Left ventricle myocardium superior (tissue), 1 donor: ENCODE measurements at regions not wholly inside any gene's neighbourhood (a gene's known extent, or its start where the extent isn't known, plus 50 kb on each side); places are given as distances from the start of the nearest gene placed in this dataset.

Experiments
- ATAC-seq: fragments of 200-7000 bp; cut with Tn5 transposase; one replicate; pipeline ENCODE4 v1.9.1; 2020; ENCODE audit warnings: mild to moderate bottlenecking, moderate library complexity
- DNase-seq: peaks from one replicate; pipeline ENCODE4 v3.0.0-alpha.2; 2020
- intact Hi-C: fragments of 100-400 bp; cut with micrococcal nuclease; formaldehyde crosslinking; loops from one replicate; pipeline ENCODE4 v1.11.0; 2022
- donor health status: DM: no; HTN: yes; CAD: no; lungs with severe emphysema.

- intact Hi-C loops: no loop called here
- ATAC-seq: no peak
- DNase-seq: no peak
These were observed 78.2 kb upstream of the SORBS2 start for GRCh38 chr4:185890196-185890595.

DNA sequence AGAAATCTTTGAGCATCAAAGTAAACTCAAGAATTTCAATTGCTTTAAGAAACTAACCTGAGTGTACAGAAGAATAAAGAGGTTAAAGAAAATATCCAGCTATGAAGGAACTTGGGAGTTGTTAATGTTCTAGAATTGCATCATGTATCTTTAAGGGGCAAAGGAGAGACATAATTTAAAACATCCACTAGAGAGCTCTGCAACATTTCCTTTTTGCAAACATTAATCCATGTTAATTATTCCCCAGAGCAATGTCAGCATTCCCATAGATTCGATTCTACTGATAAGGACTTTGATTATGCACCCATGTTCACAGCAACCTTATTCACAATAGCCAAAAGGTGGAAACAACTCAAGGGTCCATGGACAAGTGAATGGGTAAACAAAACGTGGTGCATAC, 80.2 kb upstream of the SORBS2 start:
- intact Hi-C loops: no loop called here
- ATAC-seq: no peak

GRCh38 chr4:185893500-185893899, 81.5 kb upstream of the SORBS2 start:
- intact Hi-C loops: no loop called here
- DNase-seq (no peak), ATAC-seq (no peak)

More for the DNA sequence above, 80.2 kb upstream of the SORBS2 start:
- DNase-seq: no peak

DNA sequence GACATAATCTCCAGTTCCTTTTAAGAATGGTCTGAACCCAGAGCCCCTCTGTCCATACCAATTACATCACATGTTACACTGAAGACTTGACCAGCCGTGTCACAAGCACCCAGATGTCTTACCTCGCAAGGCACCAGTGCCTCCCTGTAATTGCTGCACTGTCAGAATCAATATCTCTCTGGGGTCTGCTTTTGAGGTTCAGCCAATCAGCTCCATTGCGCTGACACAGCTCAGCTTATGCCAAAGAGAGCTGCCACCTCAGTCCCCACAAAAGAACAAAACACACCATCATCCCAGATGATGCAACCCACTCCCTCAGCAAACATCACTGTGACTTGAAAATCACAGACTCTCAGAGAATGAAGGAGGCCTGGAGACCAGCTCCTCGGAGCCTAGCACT, 82.5 kb upstream of the SORBS2 start:
- DNase-seq (no peak), ATAC-seq (no peak)
- intact Hi-C loops: no loop called here

GRCh38 chr4:185895351-185895750, 83.4 kb upstream of the SORBS2 start:
- no peak for DNase-seq
- no peak for ATAC-seq
- intact Hi-C loops: no loop called here

DNA sequence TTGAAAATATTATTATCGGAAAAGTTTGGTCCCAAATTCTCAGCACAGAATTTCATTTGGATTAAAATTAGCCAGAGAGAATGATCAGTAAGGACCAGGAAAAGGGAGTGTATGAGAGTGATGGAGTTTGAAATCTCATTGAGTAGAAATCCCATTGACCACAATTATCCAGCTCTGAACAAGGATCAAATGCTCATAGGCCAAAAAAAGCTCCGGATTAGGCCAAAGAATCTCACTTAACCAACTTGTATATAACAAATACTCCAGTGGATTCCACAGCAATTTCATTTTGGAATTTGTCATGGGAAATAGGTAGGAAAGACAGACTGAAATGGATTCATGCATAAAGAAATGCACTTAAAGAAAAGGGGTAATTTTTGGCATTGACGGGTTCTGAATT, 83.9 kb upstream of the SORBS2 start:
- intact Hi-C loops: no loop called here
- ATAC-seq: no peak
- DNase-seq: no peak

DNA sequence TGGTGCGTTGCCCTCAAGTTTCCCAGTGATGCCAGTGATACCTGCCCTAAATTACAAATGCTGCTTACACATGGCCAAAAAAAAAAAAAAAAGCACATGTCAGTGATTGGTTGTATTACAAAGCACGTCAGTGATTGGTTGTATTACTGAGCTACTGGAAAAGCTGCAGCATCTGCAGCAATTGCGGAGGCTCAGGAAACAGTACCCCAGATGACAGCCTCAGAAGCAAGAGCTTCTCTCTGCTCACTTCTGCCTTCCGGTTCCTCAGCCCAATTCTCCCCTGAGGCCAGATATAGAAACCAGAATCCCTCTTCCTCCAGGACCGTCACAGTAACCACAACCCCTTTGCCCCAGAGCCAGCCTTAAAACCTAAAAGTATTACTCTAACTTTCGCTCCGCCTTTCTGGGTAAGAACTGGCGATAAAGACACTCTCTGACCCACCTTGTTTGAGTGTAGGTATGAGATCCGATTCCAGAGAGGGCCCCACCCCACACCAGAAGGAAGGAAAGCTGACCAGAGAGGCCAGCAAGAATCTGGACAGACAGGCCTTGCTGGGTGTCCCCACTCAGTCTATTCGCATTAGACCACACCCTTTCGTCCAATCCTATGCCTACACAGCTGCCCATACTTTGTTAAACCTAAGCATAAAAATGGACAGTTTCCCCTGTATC, 85.0 kb upstream of the SORBS2 start:
- intact Hi-C loops: no loop called here
- ATAC-seq: no peak
- no peak for DNase-seq

GRCh38 chr4:185898413-185898812, 86.4 kb upstream of the SORBS2 start:
- DNase-seq (no peak), ATAC-seq (no peak)
- intact Hi-C loops: no loop called here

DNA sequence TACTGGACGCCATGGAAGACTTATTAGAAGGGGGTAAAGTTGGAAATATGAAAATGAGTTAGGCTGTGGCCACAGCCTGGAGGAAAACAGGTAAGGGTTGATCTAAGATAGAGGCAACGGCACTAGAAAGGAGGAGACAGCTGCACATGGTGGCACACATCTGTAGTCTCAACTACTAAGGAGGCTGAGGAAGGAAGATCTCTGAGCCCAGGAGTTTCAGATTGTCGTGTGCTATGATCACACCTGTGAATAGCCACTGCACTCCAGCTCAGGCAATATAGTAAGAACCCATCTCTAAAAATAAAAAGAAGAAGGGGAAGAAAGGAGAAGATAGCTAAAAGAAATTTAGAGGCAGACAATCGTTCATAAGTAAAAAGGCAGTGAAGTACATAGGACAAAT, 87.8 kb upstream of the SORBS2 start:
- intact Hi-C loops: no loop called here
- ATAC-seq (no peak), DNase-seq (no peak)

- intact Hi-C loops: no loop called here
- ATAC-seq (no peak), DNase-seq (no peak)
These were observed 90.7 kb upstream of the SORBS2 start for GRCh38 chr4:185902654-185903053.

- intact Hi-C loops: no loop called here
These were observed 91.2 kb upstream of the SORBS2 start for GRCh38 chr4:185903205-185903604.

GRCh38 chr4:185904381-185904780, 92.4 kb upstream of the SORBS2 start:
- intact Hi-C loops: no loop called here
- ATAC-seq: no peak

More at GRCh38 chr4:185903205-185903604, 91.2 kb upstream of the SORBS2 start:
- ATAC-seq (no peak), DNase-seq (no peak)

GRCh38 chr4:185909972-185910371, 98.0 kb upstream of the SORBS2 start:
- ATAC-seq: no peak
- DNase-seq: no peak
- intact Hi-C loops: no loop called here

More at GRCh38 chr4:185904381-185904780, 92.4 kb upstream of the SORBS2 start:
- DNase-seq: no peak

DNA sequence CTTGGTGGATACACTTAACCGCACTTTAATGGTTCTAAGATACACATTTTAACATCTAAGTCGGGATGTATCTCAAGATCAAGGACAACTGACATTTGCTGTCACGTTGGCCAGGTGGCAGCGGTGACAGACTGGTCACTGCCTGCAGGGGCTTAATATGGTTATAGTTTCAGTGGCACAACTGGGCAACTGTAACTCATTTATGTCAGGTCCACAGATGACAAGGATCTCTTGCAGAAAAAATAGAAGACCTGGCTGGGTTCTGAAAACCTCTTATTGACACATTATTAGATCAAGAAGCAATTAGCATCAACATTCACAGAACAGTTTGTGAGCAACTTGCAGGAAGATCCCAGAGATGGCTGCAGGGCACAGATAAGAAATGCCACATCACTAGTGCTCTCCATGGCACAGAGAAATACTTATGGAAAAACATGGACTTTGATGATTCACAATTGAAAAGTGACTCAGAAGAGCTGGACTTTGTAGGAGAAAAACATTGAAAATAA, 99.6 kb upstream of the SORBS2 start:
- ATAC-seq (no peak), DNase-seq (no peak)
- intact Hi-C loops: no loop called here

DNA sequence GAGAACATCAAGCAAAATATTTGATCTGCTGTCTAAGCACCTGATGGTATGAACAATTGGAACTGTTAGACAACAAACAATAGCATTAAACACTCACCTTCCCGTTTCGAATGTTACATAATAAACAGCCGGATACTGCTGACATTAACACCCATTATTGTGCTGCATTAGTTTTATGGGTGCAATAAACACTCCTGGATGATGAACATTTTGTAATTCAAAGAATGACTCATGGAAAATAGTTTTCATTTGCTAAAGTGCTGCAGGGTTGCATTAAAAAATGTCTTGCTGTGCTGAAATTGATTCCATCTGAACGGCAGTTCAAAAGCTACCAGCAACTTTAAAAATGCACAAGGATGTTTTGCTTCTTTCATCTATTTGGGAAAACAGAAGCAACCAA, 100.8 kb upstream of the SORBS2 start:
- ATAC-seq: no peak
- DNase-seq: no peak
- intact Hi-C loops: no loop called here

DNA sequence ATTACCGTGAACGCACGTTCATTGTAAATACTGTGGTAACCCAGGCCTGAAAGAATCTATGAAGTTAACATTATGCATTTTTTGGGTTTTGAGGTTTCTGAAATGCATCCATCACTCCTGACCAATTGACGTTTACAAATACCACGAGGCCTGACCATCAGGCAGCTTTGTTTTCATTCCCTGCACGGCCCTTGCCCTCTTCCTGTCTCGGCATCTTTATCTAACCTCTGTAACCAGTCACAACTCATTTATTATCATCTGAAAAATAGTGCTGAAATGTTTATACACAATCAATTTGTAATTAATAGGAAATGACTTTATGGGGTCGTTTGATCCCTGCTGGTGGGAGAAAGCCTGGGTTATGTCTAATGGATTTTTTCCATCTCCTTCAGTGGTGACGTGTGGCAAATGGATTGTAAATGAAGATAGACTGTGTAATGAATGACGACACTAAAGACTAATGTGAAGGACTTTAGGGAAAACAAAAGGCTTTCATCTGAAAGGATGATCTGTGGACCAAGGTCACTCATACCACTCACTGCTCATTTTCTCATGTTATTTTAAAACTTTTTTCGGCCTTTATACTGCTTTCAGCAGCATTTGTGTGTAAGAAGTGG, 102.7 kb upstream of the SORBS2 start:
- no peak for DNase-seq
- intact Hi-C loops: no loop called here

GRCh38 chr4:185915271-185915670, 103.3 kb upstream of the SORBS2 start:
- intact Hi-C loops: no loop called here
- ATAC-seq: no peak
- DNase-seq: no peak

More for the DNA sequence above, 102.7 kb upstream of the SORBS2 start:
- no peak for ATAC-seq

DNA sequence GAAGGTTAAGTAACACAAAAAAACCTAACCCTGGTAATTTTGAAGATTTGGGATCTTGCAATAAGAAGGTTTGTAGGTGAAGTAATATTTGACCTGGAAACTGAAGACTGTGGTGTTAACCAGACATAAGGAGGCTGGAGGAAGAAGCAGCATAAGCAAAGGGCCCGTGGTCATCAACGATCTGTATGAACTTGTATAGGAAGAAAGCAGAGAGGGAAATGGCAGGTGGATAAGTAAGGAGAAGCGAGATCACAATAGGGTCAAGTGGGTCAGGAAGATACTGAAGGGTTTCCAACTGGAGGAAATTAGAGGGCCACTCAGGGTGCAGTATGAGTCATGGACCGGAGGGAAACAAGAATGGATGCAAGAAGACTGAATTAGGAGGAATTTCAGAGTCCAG, 103.8 kb upstream of the SORBS2 start:
- DNase-seq: no peak
- intact Hi-C loops: no loop called here
- ATAC-seq: no peak

DNA sequence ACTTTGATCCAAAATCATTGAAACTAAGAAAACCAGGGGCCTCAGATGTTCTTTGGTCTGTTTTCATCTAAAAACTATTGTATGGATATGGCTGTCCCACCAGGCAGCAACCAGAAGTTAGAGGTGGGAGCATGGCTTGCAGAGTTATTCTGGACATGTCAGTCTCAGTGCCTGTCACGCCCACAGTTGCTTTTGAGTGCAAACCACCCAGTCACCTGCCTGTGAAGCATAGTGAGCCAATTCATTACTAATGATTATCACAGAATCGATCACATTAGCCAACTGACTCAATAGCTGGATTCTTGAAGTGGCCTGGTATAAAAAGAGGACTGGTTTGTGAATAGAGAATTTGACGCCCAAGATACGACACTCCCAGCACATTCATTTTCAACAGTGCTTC, 104.2 kb upstream of the SORBS2 start:
- intact Hi-C loops: no loop called here
- DNase-seq (no peak), ATAC-seq (no peak)

- no peak for DNase-seq
- intact Hi-C loops: no loop called here
- ATAC-seq: no peak
These were observed 104.7 kb upstream of the SORBS2 start for GRCh38 chr4:185916683-185917082.

GRCh38 chr4:185919107-185919506, 107.1 kb upstream of the SORBS2 start:
- ATAC-seq: no peak
- intact Hi-C loops: no loop called here

More at GRCh38 chr4:185919107-185919506, 107.1 kb upstream of the SORBS2 start:
- DNase-seq: no peak
